ENCODE measurements at regions not wholly inside any gene's neighbourhood (a gene's known extent, or its start where the extent isn't known, plus 50 kb on each side); places are given as distances from the start of the nearest gene placed in this dataset.

DNA sequence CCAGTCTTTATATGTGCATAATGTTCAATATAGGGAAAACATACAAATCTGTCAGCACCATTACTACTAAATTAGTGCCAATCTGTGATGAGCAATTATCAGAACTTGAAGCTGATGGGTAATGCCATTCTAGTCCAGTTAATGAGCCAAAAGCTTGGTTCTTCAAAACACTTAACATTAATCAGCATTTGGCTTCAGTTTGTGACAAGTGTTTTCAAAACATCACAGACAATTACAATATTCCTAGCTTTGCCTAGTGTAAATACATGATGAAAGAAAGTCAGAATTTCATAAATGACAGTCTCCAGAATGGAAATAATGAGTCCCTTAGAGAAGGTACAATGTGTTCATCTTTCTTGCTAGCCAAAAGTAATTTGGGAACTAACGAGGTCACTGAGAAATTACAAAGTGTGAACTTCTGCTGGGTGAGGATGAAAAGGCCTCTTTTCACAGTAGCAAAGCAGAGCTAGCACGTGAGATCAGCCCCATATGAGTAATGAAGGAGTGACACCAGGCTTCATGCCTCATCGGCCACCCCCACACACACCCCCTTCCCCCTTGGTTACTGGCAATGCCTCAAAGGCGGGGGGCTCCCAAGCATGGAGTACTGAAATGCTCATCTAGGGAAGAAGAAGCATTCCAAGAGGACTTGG, 180.6 kb upstream of the EEA1 start:
- H3K79me2 ChIP-seq (ENCODE audit: control insufficient read depth in 1 of 2, insufficient read depth in 2 of 2, low read length in 2 of 2), result no peaks in the 10 kb centered on the region
- H3K4me2 ChIP-seq (ENCODE audit: insufficient read depth in 1 of 2, low read depth in 2 of 2, low read length in 2 of 2), result no peak overlapping the region
- H3K36me3 ChIP-seq (ENCODE audit: control insufficient read depth in 2 of 4, insufficient read depth in 4 of 4, low read length in 3 of 4), result no peaks in the 10 kb centered on the region
- no peak overlapping the region for H4K5ac ChIP-seq (ENCODE audit: insufficient read length, low read depth, low read length)
- H2AK5ac ChIP-seq (ENCODE audit: low read depth, low read length), result no peak overlapping the region
- no peak overlapping the region for H2BK5ac ChIP-seq (ENCODE audit: low read depth, low read length)
- no peak overlapping the region for H2BK20ac ChIP-seq (ENCODE audit: low read length)
- H2BK120ac ChIP-seq (replicated peaks; ENCODE audit: low read depth, low read length), result no peak overlapping the region
- H2BK12ac ChIP-seq (ENCODE audit: low read depth, low read length), result no peak overlapping the region
- H4K20me1 ChIP-seq (replicated peaks in 1 of 2; ENCODE audit: control insufficient read depth in 1 of 2, insufficient read depth in 2 of 2, low read length in 2 of 2), result no peaks in the 10 kb centered on the region
- no peak overlapping the region for H3K27ac ChIP-seq (ENCODE audit: low read depth, low read length)
- no peak overlapping the region for H3K18ac ChIP-seq (ENCODE audit: extremely low read depth, low read length)
- H3K9me3 ChIP-seq (ENCODE audit: insufficient read depth in 2 of 2, low read depth in 1 of 2, low read length in 1 of 2), result no peaks in the 10 kb centered on the region
- no peak overlapping the region for H3K9ac ChIP-seq (replicated peaks in 1 of 4; ENCODE audit: extremely low read depth in 1 of 4, low read depth in 3 of 4, low read length in 3 of 4)
- CTCF ChIA-PET (ENCODE audit: partially characterized antibody), result interaction anchor here (0.7 to 6.8 kb wide), 3 partner anchors 12 to 164 kb away, joined by 3 to 56 read pairs (median 3); no protein-coding TSS in a partner anchor
- no peak overlapping the region for H3K14ac ChIP-seq (ENCODE audit: insufficient read length)
- H3K4me1 ChIP-seq (replicated peaks in 1 of 4; ENCODE audit: control insufficient read depth in 3 of 4, insufficient read depth in 4 of 4, low read length in 3 of 4), result peaks cover 0 to 3% (median 0%) of the 10 kb centered on the region in 4 experiments; a peak in 2 of 7 replicates
- no peak overlapping the region for H2BK15ac ChIP-seq (ENCODE audit: low read length)
- FAIRE-seq (no peak), DNase-seq (ENCODE audit: low read depth in 1 of 2, low spot score in 2 of 2) (no peak)
- H3K56ac ChIP-seq (replicated peaks; ENCODE audit: insufficient read length, low read depth, low read length), result no peak overlapping the region
- H3K27me3 ChIP-seq (replicated peaks in 1 of 4; ENCODE audit: control insufficient read depth in 3 of 4, extremely low read depth in 1 of 4, insufficient read depth in 3 of 4, low read length in 3 of 4), result no peaks in the 10 kb centered on the region
- H3K79me1 ChIP-seq (ENCODE audit: low read depth, low read length), result no peaks in the 10 kb centered on the region
- no peak overlapping the region for H2AFZ ChIP-seq (ENCODE audit: low read length)
- no peak overlapping the region for H3K23ac ChIP-seq (ENCODE audit: insufficient read length)
- no peak overlapping the region for H3K4me3 ChIP-seq (ENCODE audit: extremely low read depth in 1 of 4, insufficient read depth in 2 of 4, low read depth in 3 of 4, low read length in 4 of 4)
- no peaks in the 10 kb centered on the region for H3K23me2 ChIP-seq (ENCODE audit: low read depth, low read length)
- POLR2A ChIA-PET (ENCODE audit: partially characterized antibody), result no interaction called here
- H4K8ac ChIP-seq (ENCODE audit: extremely low read depth, insufficient read depth, low read length), result no peak overlapping the region
- WGBS, 2 experiments (ENCODE audit: extremely low coverage in 1 of 2, insufficient coverage in 1 of 2, insufficient read length in 1 of 2, insufficient replicate concordance in 2 of 2, low coverage in 1 of 2, low lambda C conversion rate in 2 of 2, missing lambda C conversion rate in 1 of 2), result 92% methylated on average over 4 of the region's 4 CpGs; no CpG with 5 or more reads in 1 of the 2 experiments
- H4K91ac ChIP-seq (replicated peaks; ENCODE audit: insufficient read length, low read length), result no peak overlapping the region
- no peak overlapping the region for H3K4ac ChIP-seq (replicated peaks; ENCODE audit: insufficient read length, low read depth, low read length)
- TF ChIP-seq CTCF (IDR thresholded peaks at IDR 0.05; ENCODE audit: control extremely low read depth in 1 of 3, insufficient read depth in 1 of 3, low read depth in 1 of 3, low read length in 3 of 3), result no peak
- no peak for TF ChIP-seq MAX (IDR thresholded peaks at IDR 0.05)
- TF ChIP-seq USF2 (IDR thresholded peaks at IDR 0.05; ENCODE audit: low read length), result no peak
- no peak for TF ChIP-seq SUZ12 (IDR thresholded peaks at IDR 0.05; ENCODE audit: low read length)
- no peak for TF ChIP-seq TEAD4 (IDR thresholded peaks at IDR 0.05; ENCODE audit: low read depth, low read length)
- TF ChIP-seq GABPA (IDR thresholded peaks at IDR 0.05; ENCODE audit: borderline replicate concordance, insufficient read depth, low read length), result no peak
- no peak for TF ChIP-seq EP300 (IDR thresholded peaks at IDR 0.05; ENCODE audit: borderline replicate concordance in 1 of 2, low read depth in 2 of 2, low read length in 2 of 2)
- no peak for TF ChIP-seq YY1 (IDR thresholded peaks at IDR 0.05; ENCODE audit: low read depth, low read length)
- no peak for TF ChIP-seq ASH2L (IDR thresholded peaks at IDR 0.05; ENCODE audit: low read length)

Measured in H1 (cell line).